SJCRH30 (cell line): ENCODE measurements at regions not wholly inside any gene's neighbourhood (a gene's known extent, or its start where the extent isn't known, plus 50 kb on each side); places are given as distances from the start of the nearest gene placed in this dataset.
"Not testable (repeated sequence)": the region's sequence is repeated elsewhere in the genome, so short reads cannot be mapped to it uniquely, and the experiment has no call there.

Experiments used
- DNase-seq, 2 experiments: peaks; one replicate each; pipeline ENCODE4 v3.0.0-alpha.2; 2015 to 2020
- H3K27ac ChIP-seq: fragments of 250-450 bp; sonication (Bioruptor Pico); 2 replicates; pipeline ENCODE4 v1.5.1; 2020; ENCODE audit warnings: mild to moderate bottlenecking, moderate library complexity
- H3K27me3 ChIP-seq: fragments of 250-450 bp; sonication (Bioruptor Pico); 2 replicates; pipeline ENCODE4 v1.5.1; 2020; ENCODE audit warnings: mild to moderate bottlenecking, moderate library complexity
- H3K36me3 ChIP-seq: fragments of 250-450 bp; sonication (Bioruptor Pico); 2 replicates; pipeline ENCODE4 v1.5.1; 2020; ENCODE audit warnings: mild to moderate bottlenecking, moderate library complexity
- H3K4me1 ChIP-seq: fragments of 250-450 bp; sonication (Bioruptor Pico); 2 replicates; pipeline ENCODE4 v1.5.1; 2020; ENCODE audit warnings: mild to moderate bottlenecking, moderate library complexity
- H3K4me3 ChIP-seq: fragments of 250-450 bp; sonication (Bioruptor Pico); 2 replicates; pipeline ENCODE4 v1.5.1; 2020; ENCODE audit warnings: mild to moderate bottlenecking, moderate library complexity
- H3K9me3 ChIP-seq: fragments of 250-450 bp; sonication (Bioruptor Pico); replicated peaks from 2 replicates; pipeline ENCODE4 v1.5.1; 2020; ENCODE audit warnings: mild to moderate bottlenecking, moderate library complexity

- no peak overlapping the region for H3K27ac ChIP-seq
- no peak overlapping the region for H3K4me3 ChIP-seq
- no peaks in the 10 kb centered on the region for H3K36me3 ChIP-seq
- DNase-seq: no peak
- no peaks in the 10 kb centered on the region for H3K4me1 ChIP-seq
- H3K27me3 ChIP-seq: no peaks in the 10 kb centered on the region
- no peaks in the 10 kb centered on the region for H3K9me3 ChIP-seq
Observed at GRCh38 chr3:5572168-5572567, 384.7 kb downstream of the EDEM1 start.

GRCh38 chr3:5576277-5577011 is 388.9 kb downstream of the EDEM1 start:
- no peaks in the 10 kb centered on the region for H3K27me3 ChIP-seq
- no peaks in the 10 kb centered on the region for H3K36me3 ChIP-seq
- no peak overlapping the region for H3K4me3 ChIP-seq
- DNase-seq: no peak
- no peaks in the 10 kb centered on the region for H3K4me1 ChIP-seq
- no peaks in the 10 kb centered on the region for H3K9me3 ChIP-seq
- no peak overlapping the region for H3K27ac ChIP-seq

- no peak overlapping the region for H3K27ac ChIP-seq
- H3K4me1 ChIP-seq: no peaks in the 10 kb centered on the region
- H3K27me3 ChIP-seq: no peaks in the 10 kb centered on the region
- no peak overlapping the region for H3K4me3 ChIP-seq
- DNase-seq: no peak
- no peaks in the 10 kb centered on the region for H3K9me3 ChIP-seq
- no peaks in the 10 kb centered on the region for H3K36me3 ChIP-seq
Observed at GRCh38 chr3:5579139-5579602, 391.7 kb downstream of the EDEM1 start.

GRCh38 chr3:5579946-5580345 is 392.4 kb downstream of the EDEM1 start:
- H3K36me3 ChIP-seq: no peaks in the 10 kb centered on the region
- H3K4me3 ChIP-seq: no peak overlapping the region
- no peaks in the 10 kb centered on the region for H3K27me3 ChIP-seq
- no peak overlapping the region for H3K27ac ChIP-seq
- H3K9me3 ChIP-seq: no peaks in the 10 kb centered on the region
- no peaks in the 10 kb centered on the region for H3K4me1 ChIP-seq
- no peak for DNase-seq

GRCh38 chr3:5580826-5581225 is 393.3 kb downstream of the EDEM1 start:
- Histone ChIP-seq H3K27ac (no peak overlapping the region), H3K4me3 (no peak overlapping the region), H3K36me3 (no peaks in the 10 kb centered on the region), H3K9me3 (no peaks in the 10 kb centered on the region), H3K4me1 (no peaks in the 10 kb centered on the region), H3K27me3 (no peaks in the 10 kb centered on the region)
- no peak for DNase-seq

GRCh38 chr3:5581743-5582142 is 394.2 kb downstream of the EDEM1 start:
- H3K36me3 ChIP-seq: no peaks in the 10 kb centered on the region
- H3K27ac ChIP-seq: no peak overlapping the region
- H3K4me3 ChIP-seq: no peak overlapping the region
- no peak for DNase-seq
- H3K27me3 ChIP-seq: no peaks in the 10 kb centered on the region
- H3K4me1 ChIP-seq: no peaks in the 10 kb centered on the region
- H3K9me3 ChIP-seq: no peaks in the 10 kb centered on the region

- DNase-seq: peak in 1 of 2 experiments; percentile 12
- H3K9me3 ChIP-seq: no peaks in the 10 kb centered on the region
- no peak overlapping the region for H3K27ac ChIP-seq
- H3K27me3 ChIP-seq: no peaks in the 10 kb centered on the region
- H3K4me1 ChIP-seq: no peaks in the 10 kb centered on the region
- no peaks in the 10 kb centered on the region for H3K36me3 ChIP-seq
- H3K4me3 ChIP-seq: no peak overlapping the region
Observed at GRCh38 chr3:5583920-5584319, 396.4 kb downstream of the EDEM1 start.

GRCh38 chr3:5585085-5585484 is 397.6 kb downstream of the EDEM1 start:
- H3K9me3 ChIP-seq: no peaks in the 10 kb centered on the region
- H3K27me3 ChIP-seq: no peaks in the 10 kb centered on the region
- DNase-seq: no peak
- no peaks in the 10 kb centered on the region for H3K36me3 ChIP-seq
- H3K4me3 ChIP-seq: no peak overlapping the region
- no peak overlapping the region for H3K27ac ChIP-seq
- no peaks in the 10 kb centered on the region for H3K4me1 ChIP-seq

GRCh38 chr3:5606884-5607472 is 419.5 kb downstream of the EDEM1 start:
- no peak for DNase-seq
- H3K27ac ChIP-seq: no peak overlapping the region
- H3K27me3 ChIP-seq: no peaks in the 10 kb centered on the region
- H3K4me1 ChIP-seq: no peaks in the 10 kb centered on the region
- no peaks in the 10 kb centered on the region for H3K9me3 ChIP-seq
- H3K4me3 ChIP-seq: no peak overlapping the region
- H3K36me3 ChIP-seq: no peaks in the 10 kb centered on the region

GRCh38 chr3:5607581-5607980 is 420.1 kb downstream of the EDEM1 start:
- H3K4me1 ChIP-seq: no peaks in the 10 kb centered on the region
- H3K4me3 ChIP-seq: no peak overlapping the region
- no peak for DNase-seq
- H3K27me3 ChIP-seq: no peaks in the 10 kb centered on the region; the same call in 1 of the 2 replicates
- H3K27ac ChIP-seq: no peak overlapping the region
- H3K9me3 ChIP-seq: no peaks in the 10 kb centered on the region
- no peaks in the 10 kb centered on the region for H3K36me3 ChIP-seq

GRCh38 chr3:5608971-5609370 is 421.5 kb downstream of the EDEM1 start:
- H3K27ac ChIP-seq, H3K4me1 ChIP-seq, DNase-seq, H3K9me3 ChIP-seq, H3K36me3 ChIP-seq, H3K4me3 ChIP-seq, H3K27me3 ChIP-seq: not testable (repeated sequence)

GRCh38 chr3:5613599-5613998 is 426.1 kb downstream of the EDEM1 start:
- no peak for DNase-seq
- no peaks in the 10 kb centered on the region for H3K9me3 ChIP-seq
- H3K4me3 ChIP-seq: no peak overlapping the region
- no peaks in the 10 kb centered on the region; the same call in 1 of the 2 replicates for H3K27me3 ChIP-seq
- no peaks in the 10 kb centered on the region for H3K4me1 ChIP-seq
- no peaks in the 10 kb centered on the region for H3K36me3 ChIP-seq
- no peak overlapping the region for H3K27ac ChIP-seq

GRCh38 chr3:5616873-5617272 is 429.4 kb downstream of the EDEM1 start:
- DNase-seq: no peak
- H3K27me3 ChIP-seq: no peaks in the 10 kb centered on the region; the same call in 1 of the 2 replicates

GRCh38 chr3:5618170-5618569 is 430.7 kb downstream of the EDEM1 start:
- H3K9me3 ChIP-seq: no peaks in the 10 kb centered on the region
- no peak overlapping the region for H3K4me3 ChIP-seq
- DNase-seq: no peak
- H3K27me3 ChIP-seq: no peaks in the 10 kb centered on the region
- no peaks in the 10 kb centered on the region for H3K36me3 ChIP-seq
- H3K4me1 ChIP-seq: no peaks in the 10 kb centered on the region
- no peak overlapping the region for H3K27ac ChIP-seq

More at GRCh38 chr3:5616873-5617272, 429.4 kb downstream of the EDEM1 start:
- H3K27ac ChIP-seq: no peak overlapping the region
- no peaks in the 10 kb centered on the region for H3K36me3 ChIP-seq
- no peaks in the 10 kb centered on the region for H3K9me3 ChIP-seq
- H3K4me3 ChIP-seq: no peak overlapping the region
- no peaks in the 10 kb centered on the region for H3K4me1 ChIP-seq

- H3K4me1 ChIP-seq: no peaks in the 10 kb centered on the region
- no peaks in the 10 kb centered on the region for H3K27me3 ChIP-seq
- no peaks in the 10 kb centered on the region for H3K9me3 ChIP-seq
- no peak overlapping the region for H3K4me3 ChIP-seq
- DNase-seq: no peak
- no peak overlapping the region for H3K27ac ChIP-seq
- H3K36me3 ChIP-seq: no peaks in the 10 kb centered on the region
Observed at GRCh38 chr3:5630406-5630805, 442.9 kb downstream of the EDEM1 start.

GRCh38 chr3:5633960-5634359 is 446.5 kb downstream of the EDEM1 start:
- no peak for DNase-seq
- H3K4me1 ChIP-seq: no peaks in the 10 kb centered on the region
- H3K36me3 ChIP-seq: no peaks in the 10 kb centered on the region
- H3K27me3 ChIP-seq: no peaks in the 10 kb centered on the region
- H3K9me3 ChIP-seq: no peaks in the 10 kb centered on the region
- H3K4me3 ChIP-seq: no peak overlapping the region
- no peak overlapping the region for H3K27ac ChIP-seq
